ENCODE measurements at regions not wholly inside any gene's neighbourhood (a gene's known extent, or its start where the extent isn't known, plus 50 kb on each side); places are given as distances from the start of the nearest gene placed in this dataset.

DNA sequence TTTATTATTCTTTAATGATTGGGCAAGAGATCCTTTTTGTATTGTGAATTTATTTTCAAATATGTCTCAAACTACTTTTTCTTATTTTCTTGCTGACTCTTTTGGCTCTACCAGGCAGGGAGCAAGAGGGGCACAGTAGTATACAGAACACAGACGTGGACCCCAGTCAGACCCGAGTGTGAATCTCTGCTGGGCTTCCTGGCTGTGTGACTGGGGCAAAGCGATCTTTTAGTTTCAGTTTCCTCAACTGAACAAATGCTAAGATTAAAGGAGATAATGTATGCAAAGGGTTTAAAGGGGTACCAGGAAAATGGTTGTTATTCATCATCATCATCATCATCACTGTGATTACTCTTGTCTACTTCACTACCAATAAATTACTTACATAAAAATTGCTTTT lies 317.5 kb downstream of the HIVEP2 start:
- Histone ChIP-seq H3K79me2 (ENCODE audit: insufficient read depth) (no peaks in the 10 kb centered on the region), H2AFZ (ENCODE audit: low read depth) (0 out of 2 replicates have a peak overlapping the region, but pooled peaks have one; percentile 46), H4K20me1 (ENCODE audit: insufficient read depth) (no peaks in the 10 kb centered on the region), H3K27me3 (ENCODE audit: insufficient read depth) (no peaks in the 10 kb centered on the region), H3F3A (replicated peaks; ENCODE audit: insufficient read depth) (peaks cover 4% of the 10 kb centered on the region), H3K36me3 (replicated peaks in 1 of 2; ENCODE audit: control insufficient read depth in 1 of 2, insufficient read depth in 2 of 2, low read length in 1 of 2) (no peaks in the 10 kb centered on the region), H3K4me1 (ENCODE audit: control insufficient read depth in 1 of 2, insufficient read depth in 2 of 2, low read depth in 1 of 2, low read length in 1 of 2) (peaks cover 0 to 10% of the 10 kb centered on the region in 2 experiments; a peak in 2 of 4 replicates), H3K27ac (ENCODE audit: low read depth in 2 of 2, low read length in 1 of 2) (no peak overlapping the region), H3K4me2 (no peak overlapping the region), H3K9me3 (no peaks in the 10 kb centered on the region), H3K4me3 (ENCODE audit: low read depth in 2 of 2, low read length in 1 of 2) (no peak overlapping the region), H3K9me2 (no peaks in the 10 kb centered on the region), H3K9ac (no peak overlapping the region)
- TF ChIP-seq RAD21 (IDR thresholded peaks at IDR 0.05; ENCODE audit: low read length) (no peak), POLR2AphosphoS5 (IDR thresholded peaks at IDR 0.05; ENCODE audit: low read depth, low read length) (no peak), TCF12 (IDR thresholded peaks at IDR 0.05) (no peak), SMC3 (IDR thresholded peaks at IDR 0.05; ENCODE audit: low read depth, low read length) (no peak)
- TF ChIP-seq, protein P1, sequence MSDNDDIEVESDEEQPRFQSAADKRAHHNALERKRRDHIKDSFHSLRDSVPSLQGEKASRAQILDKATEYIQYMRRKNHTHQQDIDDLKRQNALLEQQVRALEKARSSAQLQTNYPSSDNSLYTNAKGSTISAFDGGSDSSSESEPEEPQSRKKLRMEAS (IDR thresholded peaks at IDR 0.05; ENCODE audit: low read depth): no peak
- TF ChIP-seq, protein P2, sequence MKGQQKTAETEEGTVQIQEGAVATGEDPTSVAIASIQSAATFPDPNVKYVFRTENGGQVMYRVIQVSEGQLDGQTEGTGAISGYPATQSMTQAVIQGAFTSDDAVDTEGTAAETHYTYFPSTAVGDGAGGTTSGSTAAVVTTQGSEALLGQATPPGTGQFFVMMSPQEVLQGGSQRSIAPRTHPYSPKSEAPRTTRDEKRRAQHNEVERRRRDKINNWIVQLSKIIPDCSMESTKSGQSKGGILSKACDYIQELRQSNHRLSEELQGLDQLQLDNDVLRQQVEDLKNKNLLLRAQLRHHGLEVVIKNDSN (IDR thresholded peaks at IDR 0.05; ENCODE audit: borderline replicate concordance, low read depth): no peak
- no peak for DNase-seq
- POLR2A ChIA-PET: no interaction called here
- CTCF ChIA-PET: no interaction called here
- 93% methylated on average over 3 of the region's 3 CpGs for WGBS (ENCODE audit: low lambda C conversion rate)

DNA sequence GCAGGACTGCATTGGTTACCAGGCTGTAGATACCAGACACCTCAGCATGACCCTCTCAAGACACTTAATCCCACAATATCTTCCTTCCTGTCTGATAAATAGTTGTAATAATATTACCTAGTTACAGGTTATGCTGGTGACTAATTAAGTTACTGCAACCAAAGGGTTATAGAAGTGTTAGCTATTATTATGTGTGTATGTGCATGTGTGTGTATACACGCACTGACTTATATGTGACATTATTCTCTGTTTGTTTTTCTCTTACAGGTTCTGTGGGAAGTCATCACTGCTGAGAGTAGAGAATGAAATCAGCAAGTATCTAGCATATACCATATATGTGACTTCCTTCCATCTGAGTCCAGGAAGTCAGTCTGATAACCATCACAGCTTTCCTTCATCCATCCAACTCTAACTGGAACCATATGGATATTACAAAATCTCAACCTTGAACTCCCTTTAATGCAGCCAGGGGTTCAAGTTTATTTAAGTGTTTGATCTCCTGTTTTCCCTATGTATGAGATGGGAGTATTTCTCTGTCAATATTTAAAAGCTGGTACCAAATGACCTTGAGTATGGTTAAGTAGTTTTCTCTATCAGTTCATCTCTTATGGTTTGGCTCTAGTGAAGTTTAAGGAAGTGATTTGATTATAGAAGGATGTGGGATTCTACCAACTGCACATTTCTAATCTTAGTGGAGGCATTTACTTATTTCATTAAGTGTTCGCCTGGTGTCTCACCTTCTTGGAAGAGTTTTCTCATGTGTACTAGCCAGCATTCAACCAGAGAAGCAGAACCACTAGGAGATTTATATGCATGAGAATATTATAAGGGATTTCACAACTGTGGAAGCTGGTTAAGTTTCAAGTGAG lies 313.2 kb downstream of the HIVEP2 start:
- ChIA-PET POLR2A (no interaction called here), CTCF (interaction anchor here (0.7 to 1.6 kb wide), 3 partner anchors 10 to 47 kb away, joined by 3 to 5 read pairs (median 3); no protein-coding TSS in a partner anchor)
- no peak overlapping the region for H2AFZ ChIP-seq (ENCODE audit: low read depth)
- H4K20me1 ChIP-seq (ENCODE audit: insufficient read depth): no peaks in the 10 kb centered on the region
- peak overlapping the region; percentile 46 to 91 for H3K27ac ChIP-seq (ENCODE audit: low read depth in 2 of 2, low read length in 1 of 2)
- H3K4me1 ChIP-seq (ENCODE audit: control insufficient read depth in 1 of 2, insufficient read depth in 2 of 2, low read depth in 1 of 2, low read length in 1 of 2): peaks cover 0 to 15% of the 10 kb centered on the region in 2 experiments; a peak in 2 of 4 replicates
- no peak overlapping the region for H3K9ac ChIP-seq
- H3K4me3 ChIP-seq (ENCODE audit: low read depth in 2 of 2, low read length in 1 of 2): no peak overlapping the region
- WGBS (ENCODE audit: low lambda C conversion rate): 38% methylated on average over 2 of the region's 2 CpGs
- DNase-seq: peak; percentile 29
- TF ChIP-seq CHD2 (IDR thresholded peaks at IDR 0.05; ENCODE audit: low read length, partially characterized antibody) (no peak), FOXM1 (IDR thresholded peaks at IDR 0.05; ENCODE audit: low read depth) (0 out of 2 replicates have a peak, but pooled peaks have one; percentile 22), TCF12 (IDR thresholded peaks at IDR 0.05) (peak; percentile 62), GATA2 (CRISPR knock-in tag; IDR thresholded peaks at IDR 0.05) (0 out of 2 replicates have a peak, but pooled peaks have one; percentile 22), EP300 (IDR thresholded peaks at IDR 0.05; ENCODE audit: borderline replicate concordance in 1 of 2, low read depth in 1 of 2, low read length in 1 of 2) (peak in 1 of 2 experiments; percentile 16; a peak in 1 of 4 replicates), FOXJ3 (CRISPR knock-in tag; IDR thresholded peaks at IDR 0.05) (0 out of 2 replicates have a peak, but pooled peaks have one; percentile 51), NRF1 (IDR thresholded peaks at IDR 0.05; ENCODE audit: low read depth, low read length) (no peak), TEAD4 (IDR thresholded peaks at IDR 0.05; ENCODE audit: borderline replicate concordance, insufficient read depth) (no peak)
- TF ChIP-seq, protein P3, sequence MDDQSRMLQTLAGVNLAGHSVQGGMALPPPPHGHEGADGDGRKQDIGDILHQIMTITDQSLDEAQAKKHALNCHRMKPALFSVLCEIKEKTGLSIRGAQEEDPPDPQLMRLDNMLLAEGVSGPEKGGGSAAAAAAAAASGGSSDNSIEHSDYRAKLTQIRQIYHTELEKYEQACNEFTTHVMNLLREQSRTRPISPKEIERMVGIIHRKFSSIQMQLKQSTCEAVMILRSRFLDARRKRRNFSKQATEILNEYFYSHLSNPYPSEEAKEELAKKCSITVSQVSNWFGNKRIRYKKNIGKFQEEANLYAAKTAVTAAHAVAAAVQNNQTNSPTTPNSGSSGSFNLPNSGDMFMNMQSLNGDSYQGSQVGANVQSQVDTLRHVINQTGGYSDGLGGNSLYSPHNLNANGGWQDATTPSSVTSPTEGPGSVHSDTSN (IDR thresholded peaks at IDR 0.05): 0 out of 2 replicates have a peak, but pooled peaks have one; percentile 3
- H3K27me3 ChIP-seq (ENCODE audit: insufficient read depth): no peaks in the 10 kb centered on the region
- peaks cover 7% of the 10 kb centered on the region for H3F3A ChIP-seq (replicated peaks; ENCODE audit: insufficient read depth)
- H3K9me2 ChIP-seq: no peaks in the 10 kb centered on the region
- no peaks in the 10 kb centered on the region for H3K79me2 ChIP-seq (ENCODE audit: insufficient read depth)
- no peaks in the 10 kb centered on the region for H3K36me3 ChIP-seq (replicated peaks in 1 of 2; ENCODE audit: control insufficient read depth in 1 of 2, insufficient read depth in 2 of 2, low read length in 1 of 2)
- H3K4me2 ChIP-seq: no peak overlapping the region
- H3K9me3 ChIP-seq: no peaks in the 10 kb centered on the region

Data from SK-N-SH (cell line).